HCT116 (cell line): ENCODE measurements at regions not wholly inside any gene's neighbourhood (a gene's known extent, or its start where the extent isn't known, plus 50 kb on each side); places are given as distances from the start of the nearest gene placed in this dataset.

Experiments
- ATAC-seq: fragments of 200-7000 bp; cut with Tn5 transposase; 2 replicates; pipeline ENCODE4 v1.9.1; 2020; ENCODE audit warnings: mild to moderate bottlenecking, moderate library complexity
- BruUV-seq: library from RNA; stranded (reverse); fragments of 400-500 nt; replicated peaks from 2 replicates; lab custom pipeline; 2021; lab: Mats Ljungman, UMichigan
- CTCF ChIA-PET: fragments of 300-600 bp; sonication (Branson Sonifier 250); formaldehyde crosslinking; loops from one replicate; lab custom pipeline; 2021; ENCODE audit warnings: antibody characterized with exemption; lab: Charles Lee
- POLR2A ChIA-PET: fragments of 300-600, 350-600 bp; sonication (Branson Sonifier 250); formaldehyde crosslinking; loops from one replicate; lab custom pipeline; 2021; ENCODE audit warnings: antibody characterized with exemption; lab: Charles Lee
- RAD21 ChIA-PET, 2 experiments: fragments of 300-600 bp; sonication (Branson Sonifier 250); formaldehyde crosslinking; loops; one replicate each; lab custom pipeline; 2023; ENCODE audit warnings: low total read pairs in 2 of 2; ENCODE audit not compliant: uncharacterized antibody in 2 of 2, unreplicated experiment in 2 of 2, low non-redundant PET in 1 of 2; lab: Charles Lee
- DNase-seq: peaks from one replicate; pipeline ENCODE4 v3.0.0-alpha.2; 2010; ENCODE audit warnings: low read depth, low spot score
- H2AFZ ChIP-seq: fragments of 200-600 bp; shearing (Covaris generic), sonication (generic); 2 replicates; pipeline ENCODE4 v1.6.1; 2017; ENCODE audit warnings: low read depth, mixed run types, mixed read lengths, antibody characterized with exemption, low read length; ENCODE audit not compliant: poor library complexity, severe bottlenecking
- H3K27ac ChIP-seq: 2 replicates; pipeline ENCODE4 v1.5.1; 2012; ENCODE audit warnings: low read depth, low read length
- H3K27me3 ChIP-seq: fragments of 200-600 bp; sonication (generic); 2 replicates; pipeline ENCODE4 v1.6.1; 2016; ENCODE audit warnings: mixed run types, low read length, mixed read lengths; ENCODE audit not compliant: insufficient read depth
- H3K36me3 ChIP-seq, 2 experiments: fragments of 200-500 bp in 1 of 2; fragments of 200-600 bp in 1 of 2; sonication (Bioruptor generic) in 1 of 2; sonication (generic) in 1 of 2; 2 replicates each; pipeline versions ENCODE4 v1.5.1 to v1.6.1; 2014 to 2016; ENCODE audit warnings: low read length in 2 of 2, inconsistent platforms in 1 of 2, mixed read lengths in 1 of 2, mixed run types in 1 of 2; ENCODE audit not compliant: insufficient read depth in 2 of 2, control insufficient read depth in 1 of 2
- H3K4me1 ChIP-seq, 2 experiments: fragments of 200-600 bp in 1 of 2; sonication (generic) in 1 of 2; 2 replicates each; pipeline versions ENCODE4 v1.5.1 to v1.6.1; 2012 to 2017; ENCODE audit warnings: low read length in 2 of 2, inconsistent platforms in 1 of 2, mild to moderate bottlenecking in 1 of 2, mixed read lengths in 1 of 2, mixed run types in 1 of 2, moderate library complexity in 1 of 2; ENCODE audit not compliant: insufficient read depth in 2 of 2, control insufficient read depth in 1 of 2
- H3K4me2 ChIP-seq: fragments of 200-600 bp; sonication (generic); 2 replicates; pipeline ENCODE4 v1.6.1; 2017; ENCODE audit warnings: mixed run types, low read length, mixed read lengths
- H3K4me3 ChIP-seq, 2 experiments: fragments of 200-600 bp in 1 of 2; sonication (generic) in 1 of 2; replicated peaks in 1 of 2; 2 replicates each; pipeline ENCODE4 v1.5.1; 2011 to 2016; ENCODE audit warnings: low read length in 2 of 2, control low read depth in 1 of 2, low read depth in 1 of 2, mild to moderate bottlenecking in 1 of 2, mixed read lengths in 1 of 2, mixed run types in 1 of 2
- H3K79me2 ChIP-seq: fragments of 200-600 bp; sonication (generic); 2 replicates; pipeline ENCODE4 v1.6.1; 2017; ENCODE audit warnings: mild to moderate bottlenecking, mixed run types, low read length, moderate library complexity, mixed read lengths; ENCODE audit not compliant: insufficient read depth
- H3K9ac ChIP-seq: fragments of 200-600 bp; sonication (generic); 2 replicates; pipeline ENCODE4 v1.6.1; 2016; ENCODE audit warnings: low read length, mixed read lengths
- H3K9me2 ChIP-seq: fragments of 200-600 bp; sonication (generic), shearing (Covaris generic); 2 replicates; pipeline ENCODE4 v1.6.1; 2017; ENCODE audit warnings: mixed run types, mild to moderate bottlenecking, moderate library complexity; ENCODE audit not compliant: insufficient read depth
- H3K9me3 ChIP-seq, 2 experiments: fragments of 200-500 bp in 1 of 2; fragments of 200-600 bp in 1 of 2; sonication (Bioruptor generic) in 1 of 2; sonication (generic) in 1 of 2; 2 replicates each; pipeline ENCODE4 v1.6.1; 2014 to 2017; ENCODE audit warnings: low read length in 2 of 2, mixed read lengths in 2 of 2, inconsistent platforms in 1 of 2, low read depth in 1 of 2, mild to moderate bottlenecking in 1 of 2, mixed run types in 1 of 2, moderate library complexity in 1 of 2; ENCODE audit not compliant: control insufficient read depth in 1 of 2, insufficient read depth in 1 of 2
- H4K20me1 ChIP-seq: fragments of 200-600 bp; sonication (generic), shearing (Covaris generic); 2 replicates; pipeline ENCODE4 v1.6.1; 2017; ENCODE audit warnings: mixed run types, mild to moderate bottlenecking, moderate library complexity; ENCODE audit not compliant: insufficient read depth
- CEBPB ChIP-seq: IDR thresholded peaks from 2 replicates; pipeline ENCODE4 v1.6.1; 2012; ENCODE audit warnings: low read depth
- CTCF ChIP-seq, 3 experiments: fragments of 200-600 bp in 1 of 3; sonication (generic) in 1 of 3; IDR thresholded peaks in 2 of 3; conservative IDR thresholded peaks in 1 of 3; 2 replicates each; pipeline ENCODE4 v1.5.1; 2012 to 2017; ENCODE audit warnings: low read depth in 2 of 3, low read length in 2 of 3, antibody characterized with exemption in 1 of 3, borderline replicate concordance in 1 of 3, control low read depth in 1 of 3, mild to moderate bottlenecking in 1 of 3, mixed read lengths in 1 of 3, mixed run types in 1 of 3, moderate library complexity in 1 of 3; ENCODE audit not compliant: insufficient read depth in 1 of 3
- EGR1 ChIP-seq: IDR thresholded peaks from 2 replicates; pipeline ENCODE4 v1.6.1; 2012; ENCODE audit warnings: low read depth
- ELF1 ChIP-seq: IDR thresholded peaks from 2 replicates; pipeline ENCODE4 v1.6.1; 2012; ENCODE audit warnings: low read depth, borderline replicate concordance
- EZH2 ChIP-seq: fragments of 200-600 bp; sonication (generic); IDR thresholded peaks from 2 replicates; pipeline ENCODE4 v1.6.1; 2017; ENCODE audit warnings: antibody characterized with exemption, mixed run types
- FOSL1 ChIP-seq: IDR thresholded peaks from 2 replicates; pipeline ENCODE4 v1.6.1; 2012; ENCODE audit warnings: low read depth
- POLR2A ChIP-seq: IDR thresholded peaks from 2 replicates; pipeline ENCODE4 v1.7.0; 2011; ENCODE audit warnings: borderline replicate concordance; ENCODE audit not compliant: insufficient read depth, insufficient read length; ENCODE audit errors: extremely low read depth
- POLR2AphosphoS5 ChIP-seq: IDR thresholded peaks from 2 replicates; pipeline ENCODE4 v1.6.1; 2011; ENCODE audit warnings: mild to moderate bottlenecking, low read depth, low read length, moderate library complexity
- RAD21 ChIP-seq: IDR thresholded peaks from 2 replicates; pipeline ENCODE4 v1.6.1; 2012; ENCODE audit warnings: low read depth, mild to moderate bottlenecking
- SRF ChIP-seq: IDR thresholded peaks from 2 replicates; pipeline ENCODE4 v1.6.1; 2012; ENCODE audit warnings: low read depth
- TCF7L2 ChIP-seq: IDR thresholded peaks from 2 replicates; pipeline ENCODE4 v1.7.0; 2011; ENCODE audit warnings: borderline replicate concordance, inconsistent platforms; ENCODE audit not compliant: insufficient read depth, insufficient read length; ENCODE audit errors: extremely low read depth
- ZFX ChIP-seq: fragments of 450-650 bp; IDR thresholded peaks from 2 replicates; pipeline ENCODE4 v1.6.1; 2017
- ZNF274 ChIP-seq: fragments of 200-500 bp; sonication (Bioruptor generic); IDR thresholded peaks from 2 replicates; pipeline ENCODE4 v1.6.1; 2014; ENCODE audit warnings: mild to moderate bottlenecking, low read depth, low read length, inconsistent platforms
- intact Hi-C: fragments of 100-400 bp; cut with micrococcal nuclease; formaldehyde crosslinking; loops from 2 replicates; pipeline ENCODE4 v1.10.0; 2022

DNA sequence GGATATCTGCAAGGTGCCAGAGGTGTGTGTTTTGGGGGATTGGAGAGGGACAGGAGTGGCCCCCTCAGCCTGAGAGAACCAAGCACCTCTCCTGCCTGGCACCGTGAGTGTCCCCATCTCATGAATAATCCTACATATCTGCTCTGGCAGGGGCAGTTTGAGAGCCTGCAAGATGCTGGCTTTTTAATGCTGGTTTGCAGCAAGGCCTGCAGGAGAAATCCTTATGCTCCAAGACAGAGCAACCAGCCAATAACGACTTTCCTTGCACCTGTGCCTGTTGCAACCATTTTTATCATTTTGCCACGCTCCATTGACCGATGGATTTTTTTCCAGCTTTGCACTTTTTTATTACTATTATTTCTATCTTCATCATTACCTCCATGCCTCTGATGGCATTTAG is 259.4 kb upstream of the SKOR2 start:
- no peak overlapping the region for H3K9ac ChIP-seq
- H3K9me2 ChIP-seq: no peaks in the 10 kb centered on the region
- TF ChIP-seq POLR2AphosphoS5 (no peak), EZH2 (no peak), FOSL1 (no peak), RAD21 (no peak), ELF1 (no peak), POLR2A (no peak), ZFX (no peak), CTCF (IDR thresholded peaks at IDR 0.05 in 2 of 3, conservative IDR thresholded peaks at IDR 0.05 in 1 of 3; ENCODE audit: borderline replicate concordance in 1 of 3, insufficient read depth in 1 of 3, low read depth in 2 of 3, low read length in 2 of 3) (no peak), SRF (no peak), TCF7L2 (no peak), EGR1 (no peak), CEBPB (no peak), ZNF274 (no peak)
- DNase-seq (no peak), ATAC-seq (no peak)
- no peaks in the 10 kb centered on the region for H3K9me3 ChIP-seq
- no peaks in the 10 kb centered on the region for H3K79me2 ChIP-seq
- H3K27me3 ChIP-seq: 0 out of 2 replicates have a peak, but pooled peaks cover 3% of the 10 kb centered on the region
- no peaks in the 10 kb centered on the region for H3K4me1 ChIP-seq
- H3K4me3 ChIP-seq: no peak overlapping the region
- BruUV-seq: no TSS peak
- H3K36me3 ChIP-seq: no peaks in the 10 kb centered on the region
- H4K20me1 ChIP-seq: no peaks in the 10 kb centered on the region
- ChIA-PET CTCF (no interaction called here), POLR2A (no interaction called here), RAD21 (no interaction called here)
- intact Hi-C loops: no loop called here
- no peak overlapping the region for H2AFZ ChIP-seq
- no peak overlapping the region for H3K4me2 ChIP-seq
- H3K27ac ChIP-seq: no peak overlapping the region
